Caco-2 (cell line): ENCODE measurements at regions not wholly inside any gene's neighbourhood (a gene's known extent, or its start where the extent isn't known, plus 50 kb on each side); places are given as distances from the start of the nearest gene placed in this dataset.

Source experiments
- BruUV-seq: library from RNA; stranded (reverse); fragments of 400-500 nt; replicated peaks from 2 replicates; lab custom pipeline; 2021; lab: Mats Ljungman, UMichigan
- CTCF ChIA-PET: fragments of 300-600 bp; sonication (Branson Sonifier 250); formaldehyde crosslinking; loops from one replicate; lab custom pipeline; 2022; ENCODE audit warnings: antibody characterized with exemption; lab: Charles Lee
- POLR2A ChIA-PET: fragments of 300-600 bp; sonication (Branson Sonifier 250); formaldehyde crosslinking; loops from one replicate; lab custom pipeline; 2022; ENCODE audit warnings: antibody characterized with exemption; lab: Charles Lee
- DNase-seq, 2 experiments: peaks; one replicate each; pipeline versions ENCODE4 v3.0.0 to v3.0.0-alpha.2; 2020 to 2022
- H3K27me3 ChIP-seq: replicated peaks from 2 replicates; pipeline ENCODE4 v1.6.0; 2011; ENCODE audit warnings: low read length; ENCODE audit not compliant: control insufficient read depth, insufficient read depth
- H3K36me3 ChIP-seq: 2 replicates; pipeline ENCODE4 v1.5.1; 2011; ENCODE audit warnings: low read length; ENCODE audit not compliant: control insufficient read depth, insufficient read depth
- H3K4me1 ChIP-seq: fragments of 250-450 bp; sonication (Bioruptor Pico); 2 replicates; pipeline ENCODE4 v1.5.1; 2020; ENCODE audit warnings: mild to moderate bottlenecking
- H3K4me3 ChIP-seq: 2 replicates; pipeline ENCODE4 v1.5.1; 2011; ENCODE audit warnings: low read depth, mild to moderate bottlenecking, control low read depth, low read length
- H3K9me3 ChIP-seq: fragments of 250-450 bp; sonication (Bioruptor Pico); 2 replicates; pipeline ENCODE4 v1.5.1; 2020; ENCODE audit warnings: mild to moderate bottlenecking, moderate library complexity
- H3K27ac Mint-ChIP-seq: one replicate; pipeline ENCODE4 v1.8.0; 2022; ENCODE audit warnings: mixed read lengths; ENCODE audit not compliant: unreplicated experiment
- H3K27me3 Mint-ChIP-seq: one replicate; pipeline ENCODE4 v1.8.0; 2022; ENCODE audit warnings: mixed read lengths; ENCODE audit not compliant: insufficient read depth, unreplicated experiment
- H3K36me3 Mint-ChIP-seq: one replicate; pipeline ENCODE4 v1.8.0; 2022; ENCODE audit warnings: mild to moderate bottlenecking, mixed read lengths; ENCODE audit not compliant: insufficient read depth, unreplicated experiment
- H3K4me1 Mint-ChIP-seq: one replicate; pipeline ENCODE4 v1.8.0; 2022; ENCODE audit warnings: low read depth, mixed read lengths; ENCODE audit not compliant: unreplicated experiment
- H3K4me3 Mint-ChIP-seq: one replicate; pipeline ENCODE4 v1.8.0; 2022; ENCODE audit warnings: mild to moderate bottlenecking, moderate library complexity, mixed read lengths; ENCODE audit not compliant: unreplicated experiment
- H3K9me3 Mint-ChIP-seq: one replicate; pipeline ENCODE4 v1.8.0; 2022; ENCODE audit warnings: mixed read lengths; ENCODE audit not compliant: unreplicated experiment
- intact Hi-C: fragments of 100-400 bp; cut with micrococcal nuclease; formaldehyde crosslinking; loops from one replicate; pipeline ENCODE4 v1.10.0; 2022; ENCODE audit not compliant: unreplicated experiment
- TF ChIP-seq, protein P1 (sequence below), 2 experiments: fragments of 200-600 bp in 1 of 2; IDR thresholded peaks; 1 replicate in 1 of 2; 2 replicates in 1 of 2; pipeline versions ENCODE4 v1.5.1 to v1.8.0; 2011 to 2022; ENCODE audit warnings: antibody characterized with exemption in 1 of 2, control low read depth in 1 of 2, inconsistent platforms in 1 of 2, low read depth in 1 of 2, low read length in 1 of 2, mild to moderate bottlenecking in 1 of 2, moderate library complexity in 1 of 2; ENCODE audit not compliant: insufficient read depth in 1 of 2, severe bottlenecking in 1 of 2, unreplicated experiment in 1 of 2

GRCh38 chr6:8736156-8736895 is 301.0 kb upstream of the SLC35B3 start:
- H3K4me1 Mint-ChIP-seq: peaks cover 5% of the 10 kb centered on the region
- peaks cover 18% of the 10 kb centered on the region for H3K9me3 Mint-ChIP-seq
- no peak overlapping the region for H3K4me3 Mint-ChIP-seq
- H3K36me3 Mint-ChIP-seq: peaks cover 6% of the 10 kb centered on the region
- no peaks in the 10 kb centered on the region for H3K27me3 Mint-ChIP-seq
- H3K27ac Mint-ChIP-seq: no peak overlapping the region
- BruUV-seq: no TSS peak
- Histone ChIP-seq H3K36me3 (no peaks in the 10 kb centered on the region), H3K4me3 (no peak overlapping the region), H3K4me1 (no peaks in the 10 kb centered on the region), H3K9me3 (peaks cover 5% of the 10 kb centered on the region; the same call in 1 of the 2 replicates), H3K27me3 (no peaks in the 10 kb centered on the region)
- no peak for DNase-seq
- ChIA-PET POLR2A (no interaction called here), CTCF (interaction anchor here (0.5 kb wide), 1 partner anchor 1675 kb away, joined by 3 read pairs; no protein-coding TSS in a partner anchor)
- TF ChIP-seq, protein P1, sequence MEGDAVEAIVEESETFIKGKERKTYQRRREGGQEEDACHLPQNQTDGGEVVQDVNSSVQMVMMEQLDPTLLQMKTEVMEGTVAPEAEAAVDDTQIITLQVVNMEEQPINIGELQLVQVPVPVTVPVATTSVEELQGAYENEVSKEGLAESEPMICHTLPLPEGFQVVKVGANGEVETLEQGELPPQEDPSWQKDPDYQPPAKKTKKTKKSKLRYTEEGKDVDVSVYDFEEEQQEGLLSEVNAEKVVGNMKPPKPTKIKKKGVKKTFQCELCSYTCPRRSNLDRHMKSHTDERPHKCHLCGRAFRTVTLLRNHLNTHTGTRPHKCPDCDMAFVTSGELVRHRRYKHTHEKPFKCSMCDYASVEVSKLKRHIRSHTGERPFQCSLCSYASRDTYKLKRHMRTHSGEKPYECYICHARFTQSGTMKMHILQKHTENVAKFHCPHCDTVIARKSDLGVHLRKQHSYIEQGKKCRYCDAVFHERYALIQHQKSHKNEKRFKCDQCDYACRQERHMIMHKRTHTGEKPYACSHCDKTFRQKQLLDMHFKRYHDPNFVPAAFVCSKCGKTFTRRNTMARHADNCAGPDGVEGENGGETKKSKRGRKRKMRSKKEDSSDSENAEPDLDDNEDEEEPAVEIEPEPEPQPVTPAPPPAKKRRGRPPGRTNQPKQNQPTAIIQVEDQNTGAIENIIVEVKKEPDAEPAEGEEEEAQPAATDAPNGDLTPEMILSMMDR (IDR thresholded peaks at IDR 0.05; ENCODE audit: insufficient read depth in 1 of 2, low read depth in 1 of 2, low read length in 1 of 2, severe bottlenecking in 1 of 2, unreplicated experiment in 1 of 2): no peak
- intact Hi-C loops: no loop called here

DNA sequence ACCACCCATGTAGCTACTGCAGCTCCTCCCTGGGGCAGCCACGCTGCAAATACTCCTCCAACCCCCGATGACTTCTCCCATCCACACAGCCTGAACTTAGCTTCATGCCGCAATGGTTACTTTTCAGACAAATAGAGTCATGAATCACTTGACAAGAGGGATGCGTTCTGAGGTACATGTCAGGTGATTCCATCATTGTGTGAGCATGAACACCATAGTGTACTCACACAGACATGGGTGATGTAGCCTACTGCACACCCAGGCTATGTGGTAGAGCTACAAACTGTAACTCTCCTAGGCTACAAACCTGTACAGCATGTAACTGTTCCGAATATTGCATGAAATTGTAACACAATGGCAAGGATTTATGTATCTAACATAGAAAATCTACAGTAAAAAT is 298.5 kb upstream of the SLC35B3 start:
- H3K36me3 ChIP-seq: no peaks in the 10 kb centered on the region
- intact Hi-C loops: no loop called here
- H3K27me3 ChIP-seq: no peaks in the 10 kb centered on the region
- no peaks in the 10 kb centered on the region for H3K9me3 ChIP-seq
- Mint-ChIP-seq H3K9me3 (no peaks in the 10 kb centered on the region), H3K27me3 (no peaks in the 10 kb centered on the region), H3K4me3 (no peak overlapping the region), H3K4me1 (peaks cover 5% of the 10 kb centered on the region), H3K36me3 (no peaks in the 10 kb centered on the region), H3K27ac (no peak overlapping the region)
- POLR2A ChIA-PET: no interaction called here
- H3K4me3 ChIP-seq: no peak overlapping the region
- no peaks in the 10 kb centered on the region for H3K4me1 ChIP-seq
- CTCF ChIA-PET: no interaction called here
- DNase-seq: no peak
- no TSS peak for BruUV-seq
- TF ChIP-seq, protein P1 (IDR thresholded peaks at IDR 0.05; ENCODE audit: insufficient read depth in 1 of 2, low read depth in 1 of 2, low read length in 1 of 2, severe bottlenecking in 1 of 2, unreplicated experiment in 1 of 2): no peak

DNA sequence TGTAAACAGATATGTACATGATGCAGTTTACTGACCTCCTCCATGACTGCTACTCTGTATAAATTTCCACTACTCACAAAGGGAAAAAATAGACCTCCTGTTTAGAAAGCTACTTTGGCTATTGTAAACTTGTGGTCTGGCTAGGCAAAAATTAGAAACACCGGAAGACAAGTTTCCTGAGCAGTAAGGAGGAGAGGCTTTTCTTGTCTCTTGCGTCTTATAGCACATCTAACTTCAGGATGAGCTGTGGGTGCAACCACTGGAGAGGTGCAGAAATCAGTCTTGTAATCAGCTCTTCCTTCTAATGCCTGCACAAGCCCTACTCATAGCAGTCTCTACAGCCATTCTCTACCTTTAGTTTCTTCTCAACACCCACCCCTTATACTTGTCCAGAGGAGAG is 296.5 kb upstream of the SLC35B3 start:
- H3K36me3 Mint-ChIP-seq: no peaks in the 10 kb centered on the region
- no peak for DNase-seq
- H3K27ac Mint-ChIP-seq: no peak overlapping the region
- no TSS peak for BruUV-seq
- H3K9me3 Mint-ChIP-seq: no peaks in the 10 kb centered on the region
- H3K9me3 ChIP-seq: no peaks in the 10 kb centered on the region
- TF ChIP-seq, protein P1 (IDR thresholded peaks at IDR 0.05; ENCODE audit: insufficient read depth in 1 of 2, low read depth in 1 of 2, low read length in 1 of 2, severe bottlenecking in 1 of 2, unreplicated experiment in 1 of 2): no peak
- intact Hi-C loops: no loop called here
- no peak overlapping the region for H3K4me3 ChIP-seq
- H3K4me3 Mint-ChIP-seq: no peak overlapping the region
- no peaks in the 10 kb centered on the region for H3K4me1 ChIP-seq
- H3K36me3 ChIP-seq: no peaks in the 10 kb centered on the region
- no peaks in the 10 kb centered on the region for H3K27me3 Mint-ChIP-seq
- ChIA-PET CTCF (no interaction called here), POLR2A (no interaction called here)
- no peaks in the 10 kb centered on the region for H3K27me3 ChIP-seq
- peaks cover 5% of the 10 kb centered on the region for H3K4me1 Mint-ChIP-seq
